ENCODE measurements at regions not wholly inside any gene's neighbourhood (a gene's known extent, or its start where the extent isn't known, plus 50 kb on each side); places are given as distances from the start of the nearest gene placed in this dataset.

GRCh38 chr17:79231766-79232287 is 157.2 kb downstream of the ENGASE start:
- H3K4me3 ChIP-seq (ENCODE audit: low read depth, low read length) = no peak overlapping the region
- no peak for TF ChIP-seq CTCF (conservative IDR thresholded peaks at IDR 0.05; ENCODE audit: low read depth, low read length)
- DNase-seq (ENCODE audit: low read depth) = no peak

- H3K4me3 ChIP-seq (ENCODE audit: low read depth, low read length) = no peak overlapping the region
- no peak for DNase-seq (ENCODE audit: low read depth)
- no peak for TF ChIP-seq CTCF (conservative IDR thresholded peaks at IDR 0.05; ENCODE audit: low read depth, low read length)
These were observed 156.0 kb downstream of the ENGASE start for GRCh38 chr17:79230576-79230975.

GRCh38 chr17:79226037-79226436 is 151.4 kb downstream of the ENGASE start:
- no peak for DNase-seq (ENCODE audit: low read depth)
- no peak for TF ChIP-seq CTCF (conservative IDR thresholded peaks at IDR 0.05; ENCODE audit: low read depth, low read length)
- H3K4me3 ChIP-seq (ENCODE audit: low read depth, low read length) = no peak overlapping the region

GRCh38 chr17:79224903-79225302 is 150.3 kb downstream of the ENGASE start:
- TF ChIP-seq CTCF (conservative IDR thresholded peaks at IDR 0.05; ENCODE audit: low read depth, low read length) = no peak
- no peak for DNase-seq (ENCODE audit: low read depth)
- H3K4me3 ChIP-seq (ENCODE audit: low read depth, low read length) = no peak overlapping the region

GRCh38 chr17:79224476-79224875 is 149.9 kb downstream of the ENGASE start:
- DNase-seq (ENCODE audit: low read depth) = no peak
- no peak overlapping the region for H3K4me3 ChIP-seq (ENCODE audit: low read depth, low read length)
- no peak for TF ChIP-seq CTCF (conservative IDR thresholded peaks at IDR 0.05; ENCODE audit: low read depth, low read length)

- H3K4me3 ChIP-seq (ENCODE audit: low read depth, low read length) = no peak overlapping the region
- no peak for TF ChIP-seq CTCF (conservative IDR thresholded peaks at IDR 0.05; ENCODE audit: low read depth, low read length)
- DNase-seq (ENCODE audit: low read depth) = no peak
These were observed 149.3 kb downstream of the ENGASE start for GRCh38 chr17:79223953-79224352.

- no peak for DNase-seq (ENCODE audit: low read depth)
- no peak for TF ChIP-seq CTCF (conservative IDR thresholded peaks at IDR 0.05; ENCODE audit: low read depth, low read length)
- no peak overlapping the region for H3K4me3 ChIP-seq (ENCODE audit: low read depth, low read length)
These were observed 148.8 kb downstream of the ENGASE start for GRCh38 chr17:79223471-79223870.

Data from epithelial cell of proximal tubule (primary cell).